Activated CD8-positive, alpha-beta memory T cell treated with anti-CD3 and anti-CD28 coated beads, Interleukin-2, amount 50 U/mL, for 1 hour (primary cell): ENCODE measurements at regions not wholly inside any gene's neighbourhood (a gene's known extent, or its start where the extent isn't known, plus 50 kb on each side); places are given as distances from the start of the nearest gene placed in this dataset.
"Not testable (repeated sequence)": the region's sequence is repeated elsewhere in the genome, so short reads cannot be mapped to it uniquely, and the experiment has no call there.

Source experiments
- DNase-seq: peaks from one replicate; pipeline ENCODE4 v3.0.0-alpha.2; 2020; ENCODE audit errors: extremely low read depth

DNA sequence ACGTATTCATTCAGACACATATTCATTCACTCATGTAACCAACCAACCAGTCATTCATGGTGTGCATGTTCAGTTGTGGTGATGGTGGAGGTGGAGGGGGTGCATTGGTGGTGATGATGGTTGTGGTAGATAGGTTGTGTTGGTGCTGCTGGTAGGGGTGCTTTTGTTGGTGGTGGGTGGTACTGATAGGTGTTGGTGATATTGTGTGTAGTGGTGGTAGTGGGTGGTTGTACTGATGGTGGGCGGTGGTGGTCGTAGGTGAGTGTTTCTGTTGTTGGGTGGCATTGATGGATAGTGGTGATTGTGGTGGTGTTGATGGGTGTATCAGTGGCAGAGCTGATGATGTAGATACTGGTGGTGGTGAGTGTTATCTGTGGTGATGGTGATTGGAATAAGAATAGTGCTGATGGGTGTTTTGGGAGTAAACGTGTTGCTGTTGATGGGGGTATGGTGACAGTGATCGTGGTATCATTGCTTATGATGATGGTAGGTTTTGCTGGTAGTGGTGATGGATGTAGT, 59.8 kb upstream of the SHB start:
- DNase-seq = no peak

DNA sequence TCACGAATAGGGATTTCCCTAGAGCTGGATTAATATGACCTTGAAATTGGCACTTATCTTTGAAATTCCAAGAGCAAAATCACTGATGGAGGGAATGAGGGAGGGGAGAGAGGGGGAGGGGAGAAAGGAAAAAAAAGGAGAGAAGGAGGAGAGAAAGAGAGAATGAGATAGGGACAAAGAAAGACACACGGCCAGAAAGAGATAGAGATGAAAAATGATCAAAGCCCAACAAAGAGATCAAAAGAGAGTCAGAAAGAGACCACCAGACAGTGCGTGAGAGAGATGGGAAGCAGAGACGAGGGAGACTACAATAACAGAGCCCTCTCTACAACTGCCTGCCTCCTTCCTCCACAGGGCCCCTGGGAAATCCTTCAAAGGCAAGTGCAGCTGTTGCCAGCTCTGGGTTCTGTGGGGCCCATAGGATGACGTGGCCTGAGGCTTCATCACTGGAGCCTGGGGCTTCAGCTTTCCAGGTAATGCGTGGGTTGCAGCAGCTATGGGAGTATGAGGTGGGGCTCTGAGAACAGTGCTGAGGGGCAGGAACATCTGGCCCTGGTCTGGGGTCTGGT, 58.3 kb upstream of the SHB start:
- no peak for DNase-seq

DNA sequence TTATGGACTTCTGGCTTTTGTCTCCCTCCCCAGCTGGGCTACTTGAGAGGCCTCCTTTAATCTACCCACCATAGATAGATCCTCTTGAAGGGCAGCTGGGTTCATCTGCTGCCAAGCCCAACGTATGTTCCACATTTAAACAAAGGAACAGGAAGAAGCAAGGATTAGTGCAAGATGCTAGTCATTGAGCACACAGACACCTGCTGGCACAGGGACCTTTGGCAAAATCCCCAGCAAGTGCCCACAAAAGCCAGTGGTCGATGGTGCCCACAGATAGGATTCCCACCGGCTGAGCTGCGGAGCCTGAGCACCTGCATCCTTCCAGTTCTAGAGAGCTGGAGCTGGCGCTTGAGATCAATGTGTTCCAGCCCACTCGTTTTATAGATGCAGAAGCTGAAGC, 57.7 kb upstream of the SHB start:
- no peak for DNase-seq

DNA sequence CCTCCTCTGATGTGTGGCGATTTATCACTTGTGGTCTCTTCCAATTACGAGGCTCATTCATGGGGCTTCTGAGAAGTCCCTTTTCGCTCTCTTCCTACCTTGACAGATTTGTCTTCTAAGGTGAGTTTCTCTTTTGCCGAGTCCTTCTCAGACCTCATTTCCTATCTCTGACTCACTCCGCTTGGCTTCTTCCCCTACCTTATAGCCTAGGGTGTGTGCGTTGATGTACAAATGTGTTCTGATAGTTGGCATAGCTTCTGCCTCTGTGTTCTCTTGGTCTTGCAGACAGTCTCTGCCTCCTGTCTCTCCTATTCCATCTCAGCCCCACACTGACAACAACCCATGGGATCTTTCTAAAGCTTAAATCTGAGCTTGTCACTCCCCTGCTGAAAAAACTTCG, 56.9 kb upstream of the SHB start:
- DNase-seq = no peak

DNA sequence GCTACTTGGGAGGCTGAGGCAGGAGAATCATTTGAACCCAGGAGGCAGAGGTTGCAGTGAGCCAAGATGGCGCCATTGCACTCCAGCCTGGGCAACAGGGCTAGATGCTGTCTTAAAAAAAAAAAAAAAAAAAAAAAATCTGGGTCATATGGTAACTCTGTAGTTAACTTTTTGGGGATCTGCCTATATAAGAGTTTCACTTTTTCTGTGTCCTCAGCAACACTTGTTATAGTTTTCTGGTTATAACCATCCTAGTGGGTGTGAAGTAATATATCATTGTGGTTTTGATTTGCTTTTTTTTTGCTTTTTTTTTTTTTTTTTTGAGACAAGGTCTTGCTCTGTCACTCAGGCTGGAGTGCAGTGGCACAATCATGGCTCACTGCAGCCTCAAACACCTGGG, 54.3 kb upstream of the SHB start:
- DNase-seq = not testable (repeated sequence)

DNA sequence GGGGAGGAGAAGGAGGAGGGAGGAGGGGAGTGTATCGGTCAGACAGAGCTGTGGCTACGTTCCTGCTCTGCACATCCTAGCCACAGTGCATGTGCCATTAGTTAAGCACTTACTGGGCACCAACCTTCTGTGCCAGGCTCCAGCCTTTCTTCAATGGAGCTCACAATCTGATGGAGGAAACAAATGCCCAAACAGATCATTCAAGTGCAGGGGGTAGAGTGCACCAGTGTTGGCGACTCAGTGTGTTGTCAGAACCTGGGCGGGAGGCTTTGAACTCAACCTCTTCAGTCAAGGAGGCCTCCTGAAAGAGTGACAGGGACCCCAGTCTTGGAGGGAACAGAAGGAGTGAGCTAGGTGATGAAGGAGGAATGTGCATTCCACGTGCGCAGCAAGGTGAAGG, 51.9 kb upstream of the SHB start:
- DNase-seq = no peak

DNA sequence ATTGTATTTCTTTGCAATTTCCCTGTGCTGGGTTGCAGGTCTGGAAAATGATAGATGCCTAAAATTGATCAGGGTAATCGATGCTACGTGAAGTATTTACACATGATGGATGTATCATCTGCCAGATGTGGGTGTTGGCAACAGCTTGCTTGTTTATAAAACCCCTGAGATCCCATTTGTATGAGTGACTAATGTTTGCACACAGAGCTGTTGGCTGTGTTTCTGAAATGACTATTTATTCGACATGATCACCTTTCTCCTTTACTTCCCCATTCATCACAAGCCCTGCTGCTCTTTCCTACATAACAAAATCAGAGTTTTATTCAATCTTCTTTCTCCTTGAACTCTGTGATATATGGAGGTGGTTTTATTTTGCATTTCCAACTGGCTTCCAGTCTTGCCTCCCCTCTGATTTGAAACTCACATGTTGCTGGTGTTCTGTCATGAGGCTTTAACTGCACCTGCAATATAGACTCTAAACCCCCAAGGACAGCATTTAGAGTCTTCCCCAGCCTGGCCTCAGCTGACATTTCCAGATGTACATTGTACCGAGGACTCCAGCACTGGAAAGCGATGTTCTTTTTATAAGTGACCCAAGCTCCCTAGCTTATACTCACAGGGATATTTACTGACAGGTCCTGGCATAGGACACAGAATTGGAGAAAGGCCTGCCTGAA, 50.7 kb upstream of the SHB start:
- no peak for DNase-seq

DNA sequence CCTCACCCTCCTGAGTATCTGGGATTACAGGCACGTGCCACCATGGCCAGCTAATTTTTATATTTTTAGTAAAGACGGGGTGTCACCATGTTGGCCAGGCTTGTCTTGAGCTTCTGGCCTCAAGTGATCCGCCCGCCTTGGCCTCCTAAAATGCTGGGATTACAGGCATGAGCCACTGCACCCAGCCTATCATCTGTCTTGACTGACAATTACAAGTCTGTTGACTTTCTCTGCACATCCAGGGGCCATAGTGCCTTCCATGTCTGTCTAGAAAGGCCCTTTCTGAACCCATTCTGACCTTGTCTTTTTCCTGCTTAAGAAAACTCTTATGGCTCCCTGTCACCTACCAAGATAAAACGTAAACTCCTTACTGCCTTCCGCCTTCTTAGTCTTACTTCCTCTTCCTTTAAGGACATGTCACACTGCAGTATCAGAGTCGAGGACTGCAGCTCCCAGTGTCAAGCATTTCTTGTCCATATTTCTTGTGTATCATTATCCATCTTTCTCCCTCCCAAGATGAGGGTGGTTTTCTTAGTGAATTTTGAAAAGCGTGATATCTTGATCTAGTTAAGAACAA, 49.9 kb upstream of the SHB start:
- DNase-seq = no peak
